ENCODE measurements at regions not wholly inside any gene's neighbourhood (a gene's known extent, or its start where the extent isn't known, plus 50 kb on each side); places are given as distances from the start of the nearest gene placed in this dataset.

GRCh38 chr2:145638675-145639074 lies 1118.8 kb upstream of the ZEB2 start:
- intact Hi-C loops (cut with DNase I), result no loop called here
- TF ChIP-seq CTCF (IDR thresholded peaks at IDR 0.05) (no peak), POLR2A (IDR thresholded peaks at IDR 0.05) (no peak)
- 68 to 72% methylated on average over 2 of the region's 2 CpGs for WGBS, 2 donors
- Histone ChIP-seq H3K4me3 (replicated peaks in 1 of 3) (no peak overlapping the region), H3K36me3 (no peaks in the 10 kb centered on the region), H3K27me3 (no peaks in the 10 kb centered on the region), H3K9me3 (no peaks in the 10 kb centered on the region), H3K4me1 (no peaks in the 10 kb centered on the region), H3K27ac (no peak overlapping the region)
- DNase-seq, result no peak

GRCh38 chr2:145635706-145636427 lies 1115.9 kb upstream of the ZEB2 start:
- Histone ChIP-seq H3K27ac (no peak overlapping the region), H3K9me3 (no peaks in the 10 kb centered on the region), H3K27me3 (no peaks in the 10 kb centered on the region), H3K36me3 (no peaks in the 10 kb centered on the region), H3K4me1 (no peaks in the 10 kb centered on the region), H3K4me3 (replicated peaks in 1 of 3) (no peak overlapping the region)
- intact Hi-C loops (cut with DNase I), result no loop called here
- WGBS, 2 donors, result 93 to 94% methylated on average over 3 of the region's 3 CpGs
- TF ChIP-seq CTCF (IDR thresholded peaks at IDR 0.05), result no peak
- TF ChIP-seq POLR2A (IDR thresholded peaks at IDR 0.05), result no peak
- no peak for DNase-seq

- 93 to 95% methylated on average over 1 of the region's 1 CpG for WGBS, 2 donors
- intact Hi-C loops (cut with DNase I), result no loop called here
- TF ChIP-seq POLR2A (IDR thresholded peaks at IDR 0.05) (no peak), CTCF (IDR thresholded peaks at IDR 0.05) (no peak)
These were observed 1111.6 kb upstream of the ZEB2 start for GRCh38 chr2:145631561-145631960.

GRCh38 chr2:145626301-145626700 lies 1106.4 kb upstream of the ZEB2 start:
- Histone ChIP-seq H3K4me3 (replicated peaks in 1 of 3) (no peak overlapping the region), H3K27me3 (no peaks in the 10 kb centered on the region), H3K27ac (no peak overlapping the region), H3K4me1 (no peaks in the 10 kb centered on the region), H3K9me3 (no peaks in the 10 kb centered on the region), H3K36me3 (no peaks in the 10 kb centered on the region)
- intact Hi-C loops (cut with DNase I), result no loop called here
- TF ChIP-seq POLR2A (IDR thresholded peaks at IDR 0.05), result no peak
- no peak for TF ChIP-seq CTCF (IDR thresholded peaks at IDR 0.05)
- DNase-seq, result no peak

More at GRCh38 chr2:145631561-145631960, 1111.6 kb upstream of the ZEB2 start:
- Histone ChIP-seq H3K27ac (no peak overlapping the region), H3K9me3 (no peaks in the 10 kb centered on the region), H3K27me3 (no peaks in the 10 kb centered on the region), H3K4me3 (replicated peaks in 1 of 3) (no peak overlapping the region), H3K4me1 (no peaks in the 10 kb centered on the region), H3K36me3 (no peaks in the 10 kb centered on the region)
- DNase-seq, result no peak

GRCh38 chr2:145625111-145625510 lies 1105.2 kb upstream of the ZEB2 start:
- Histone ChIP-seq H3K4me1 (no peaks in the 10 kb centered on the region), H3K27ac (no peak overlapping the region), H3K4me3 (replicated peaks in 1 of 3) (no peak overlapping the region), H3K9me3 (no peaks in the 10 kb centered on the region), H3K36me3 (no peaks in the 10 kb centered on the region), H3K27me3 (no peaks in the 10 kb centered on the region)
- TF ChIP-seq CTCF (IDR thresholded peaks at IDR 0.05) (no peak), POLR2A (IDR thresholded peaks at IDR 0.05) (no peak)
- intact Hi-C loops (cut with DNase I), result no loop called here
- no peak for DNase-seq
- WGBS, 2 donors, result 79 to 96% methylated on average over 1 of the region's 1 CpG
